ENCODE measurements at regions not wholly inside any gene's neighbourhood (a gene's known extent, or its start where the extent isn't known, plus 50 kb on each side); places are given as distances from the start of the nearest gene placed in this dataset.

GRCh38 chr11:81687057-81687456 lies 1046.6 kb downstream of the FAM181B start:
- Mint-ChIP-seq H3K4me1 (ENCODE audit: low read depth) (no peaks in the 10 kb centered on the region), H3K9me3 (no peaks in the 10 kb centered on the region), H3K27ac (no peak overlapping the region), H3K27me3 (ENCODE audit: low read depth) (no peaks in the 10 kb centered on the region), H3K36me3 (ENCODE audit: low read depth) (no peaks in the 10 kb centered on the region), H3K4me3 (no peak overlapping the region)

- Mint-ChIP-seq H3K27ac (no peak overlapping the region), H3K4me1 (ENCODE audit: low read depth) (peaks cover 2% of the 10 kb centered on the region), H3K36me3 (ENCODE audit: low read depth) (no peaks in the 10 kb centered on the region), H3K27me3 (ENCODE audit: low read depth) (no peaks in the 10 kb centered on the region), H3K9me3 (no peaks in the 10 kb centered on the region), H3K4me3 (no peak overlapping the region)
These were observed 1059.5 kb downstream of the FAM181B start for GRCh38 chr11:81674211-81674610.

- H3K4me1 Mint-ChIP-seq (ENCODE audit: low read depth): peaks cover 2% of the 10 kb centered on the region
- H3K27me3 Mint-ChIP-seq (ENCODE audit: low read depth): no peaks in the 10 kb centered on the region
- no peak overlapping the region for H3K27ac Mint-ChIP-seq
- H3K36me3 Mint-ChIP-seq (ENCODE audit: low read depth): no peaks in the 10 kb centered on the region
- H3K4me3 Mint-ChIP-seq: no peak overlapping the region
- H3K9me3 Mint-ChIP-seq: no peaks in the 10 kb centered on the region
These were observed 1060.7 kb downstream of the FAM181B start for GRCh38 chr11:81673001-81673400.

GRCh38 chr11:81669935-81670543 lies 1063.6 kb downstream of the FAM181B start:
- no peak overlapping the region for H3K27ac Mint-ChIP-seq
- no peaks in the 10 kb centered on the region for H3K27me3 Mint-ChIP-seq (ENCODE audit: low read depth)
- peaks cover 2% of the 10 kb centered on the region for H3K4me1 Mint-ChIP-seq (ENCODE audit: low read depth)
- H3K9me3 Mint-ChIP-seq: no peaks in the 10 kb centered on the region
- no peaks in the 10 kb centered on the region for H3K36me3 Mint-ChIP-seq (ENCODE audit: low read depth)
- H3K4me3 Mint-ChIP-seq: no peak overlapping the region

- Mint-ChIP-seq H3K27me3 (ENCODE audit: low read depth) (peaks cover 3% of the 10 kb centered on the region), H3K4me1 (ENCODE audit: low read depth) (no peaks in the 10 kb centered on the region), H3K4me3 (no peak overlapping the region), H3K9me3 (peaks cover 3% of the 10 kb centered on the region), H3K27ac (no peak overlapping the region), H3K36me3 (ENCODE audit: low read depth) (no peaks in the 10 kb centered on the region)
These were observed 1074.9 kb downstream of the FAM181B start for GRCh38 chr11:81658722-81659121.

GRCh38 chr11:81655351-81655750 lies 1078.3 kb downstream of the FAM181B start:
- H3K27me3 Mint-ChIP-seq (ENCODE audit: low read depth): peaks cover 3% of the 10 kb centered on the region
- no peak overlapping the region for H3K4me3 Mint-ChIP-seq
- no peaks in the 10 kb centered on the region for H3K4me1 Mint-ChIP-seq (ENCODE audit: low read depth)
- no peaks in the 10 kb centered on the region for H3K36me3 Mint-ChIP-seq (ENCODE audit: low read depth)
- no peak overlapping the region for H3K27ac Mint-ChIP-seq
- peaks cover 3% of the 10 kb centered on the region for H3K9me3 Mint-ChIP-seq

- no peaks in the 10 kb centered on the region for H3K36me3 Mint-ChIP-seq (ENCODE audit: low read depth)
- H3K27me3 Mint-ChIP-seq (ENCODE audit: low read depth): peaks cover 20% of the 10 kb centered on the region
- H3K4me3 Mint-ChIP-seq: no peak overlapping the region
- no peaks in the 10 kb centered on the region for H3K9me3 Mint-ChIP-seq
- H3K27ac Mint-ChIP-seq: no peak overlapping the region
- H3K4me1 Mint-ChIP-seq (ENCODE audit: low read depth): no peaks in the 10 kb centered on the region
These were observed 1086.3 kb downstream of the FAM181B start for GRCh38 chr11:81647374-81647773.

- H3K4me1 Mint-ChIP-seq (ENCODE audit: low read depth): no peaks in the 10 kb centered on the region
These were observed 1089.3 kb downstream of the FAM181B start for GRCh38 chr11:81644239-81644840.

GRCh38 chr11:81634483-81634882 lies 1099.2 kb downstream of the FAM181B start:
- Mint-ChIP-seq H3K36me3 (ENCODE audit: low read depth) (no peaks in the 10 kb centered on the region), H3K4me3 (no peak overlapping the region), H3K27ac (no peak overlapping the region)

More at GRCh38 chr11:81644239-81644840, 1089.3 kb downstream of the FAM181B start:
- no peaks in the 10 kb centered on the region for H3K36me3 Mint-ChIP-seq (ENCODE audit: low read depth)
- peaks cover 20% of the 10 kb centered on the region for H3K27me3 Mint-ChIP-seq (ENCODE audit: low read depth)
- no peak overlapping the region for H3K4me3 Mint-ChIP-seq
- H3K27ac Mint-ChIP-seq: no peak overlapping the region
- no peaks in the 10 kb centered on the region for H3K9me3 Mint-ChIP-seq

GRCh38 chr11:81602508-81602907 lies 1131.2 kb downstream of the FAM181B start:
- Mint-ChIP-seq H3K4me1 (ENCODE audit: low read depth) (no peaks in the 10 kb centered on the region), H3K36me3 (ENCODE audit: low read depth) (no peaks in the 10 kb centered on the region), H3K27me3 (ENCODE audit: low read depth) (no peaks in the 10 kb centered on the region), H3K4me3 (no peak overlapping the region), H3K9me3 (no peaks in the 10 kb centered on the region), H3K27ac (no peak overlapping the region)

More at GRCh38 chr11:81634483-81634882, 1099.2 kb downstream of the FAM181B start:
- Mint-ChIP-seq H3K4me1 (ENCODE audit: low read depth) (no peaks in the 10 kb centered on the region), H3K27me3 (ENCODE audit: low read depth) (no peaks in the 10 kb centered on the region), H3K9me3 (no peaks in the 10 kb centered on the region)

GRCh38 chr11:81596704-81597103 lies 1137.0 kb downstream of the FAM181B start:
- Mint-ChIP-seq H3K27ac (no peak overlapping the region), H3K36me3 (ENCODE audit: low read depth) (no peaks in the 10 kb centered on the region), H3K9me3 (no peaks in the 10 kb centered on the region), H3K4me1 (ENCODE audit: low read depth) (no peaks in the 10 kb centered on the region), H3K27me3 (ENCODE audit: low read depth) (no peaks in the 10 kb centered on the region), H3K4me3 (no peak overlapping the region)

GRCh38 chr11:81585390-81585933 lies 1148.2 kb downstream of the FAM181B start:
- H3K4me3 Mint-ChIP-seq: no peak overlapping the region
- no peaks in the 10 kb centered on the region for H3K9me3 Mint-ChIP-seq
- no peaks in the 10 kb centered on the region for H3K27me3 Mint-ChIP-seq (ENCODE audit: low read depth)

GRCh38 chr11:81579339-81579738 lies 1154.3 kb downstream of the FAM181B start:
- Mint-ChIP-seq H3K4me3 (no peak overlapping the region), H3K4me1 (ENCODE audit: low read depth) (no peaks in the 10 kb centered on the region), H3K27ac (no peak overlapping the region), H3K9me3 (no peaks in the 10 kb centered on the region), H3K27me3 (ENCODE audit: low read depth) (no peaks in the 10 kb centered on the region), H3K36me3 (ENCODE audit: low read depth) (no peaks in the 10 kb centered on the region)

More at GRCh38 chr11:81585390-81585933, 1148.2 kb downstream of the FAM181B start:
- H3K4me1 Mint-ChIP-seq (ENCODE audit: low read depth): no peaks in the 10 kb centered on the region
- H3K27ac Mint-ChIP-seq: no peak overlapping the region
- H3K36me3 Mint-ChIP-seq (ENCODE audit: low read depth): no peaks in the 10 kb centered on the region

- Mint-ChIP-seq H3K27me3 (ENCODE audit: low read depth) (no peaks in the 10 kb centered on the region), H3K4me3 (no peak overlapping the region), H3K36me3 (ENCODE audit: low read depth) (no peaks in the 10 kb centered on the region), H3K9me3 (no peaks in the 10 kb centered on the region), H3K27ac (no peak overlapping the region), H3K4me1 (ENCODE audit: low read depth) (no peaks in the 10 kb centered on the region)
These were observed 1155.1 kb downstream of the FAM181B start for GRCh38 chr11:81578571-81578970.

GRCh38 chr11:81574301-81574700 lies 1159.4 kb downstream of the FAM181B start:
- no peaks in the 10 kb centered on the region for H3K4me1 Mint-ChIP-seq (ENCODE audit: low read depth)
- H3K4me3 Mint-ChIP-seq: no peak overlapping the region
- no peaks in the 10 kb centered on the region for H3K36me3 Mint-ChIP-seq (ENCODE audit: low read depth)
- H3K9me3 Mint-ChIP-seq: no peaks in the 10 kb centered on the region
- no peaks in the 10 kb centered on the region for H3K27me3 Mint-ChIP-seq (ENCODE audit: low read depth)
- H3K27ac Mint-ChIP-seq: no peak overlapping the region
